ENCODE measurements at regions not wholly inside any gene's neighbourhood (a gene's known extent, or its start where the extent isn't known, plus 50 kb on each side); places are given as distances from the start of the nearest gene placed in this dataset.

GRCh38 chr6:159329081-159329480 is 159.9 kb downstream of the FNDC1 start:
- TF ChIP-seq USF1 (CRISPR knock-in tag; IDR thresholded peaks at IDR 0.05) (no peak), ZNF280B (CRISPR knock-in tag; IDR thresholded peaks at IDR 0.05) (no peak)

All from K562 (cell line).